Liver (tissue), 7 donors: ENCODE measurements at regions not wholly inside any gene's neighbourhood (a gene's known extent, or its start where the extent isn't known, plus 50 kb on each side); places are given as distances from the start of the nearest gene placed in this dataset.

Source experiments
- DNase-seq: peaks from one replicate; pipeline ENCODE4 v3.0.0-alpha.2; 2017; ENCODE audit warnings: low spot score
- H3K27ac ChIP-seq, 2 donors: one replicate each; pipeline ENCODE4 v1.7.0; 2013; ENCODE audit warnings: inconsistent platforms in 2 of 2, low read length in 2 of 2, control low read depth in 1 of 2, low read depth in 1 of 2, mild to moderate bottlenecking in 1 of 2
- H3K27me3 ChIP-seq, 4 donors: one replicate each; pipeline versions ENCODE4 v1.6.1 to v1.7.0; 2013; ENCODE audit warnings: low read length in 3 of 4, inconsistent platforms in 1 of 4, mild to moderate bottlenecking in 1 of 4, moderate library complexity in 1 of 4; ENCODE audit not compliant: control insufficient read depth in 4 of 4, insufficient read depth in 4 of 4
- H3K36me3 ChIP-seq, 4 donors: one replicate each; pipeline versions ENCODE4 v1.6.1 to v1.7.0; 2013; ENCODE audit warnings: low read length in 3 of 4, mild to moderate bottlenecking in 3 of 4, low read depth in 1 of 4, moderate library complexity in 1 of 4; ENCODE audit not compliant: control insufficient read depth in 4 of 4, insufficient read depth in 3 of 4
- H3K4me1 ChIP-seq, 4 donors: one replicate each; pipeline versions ENCODE4 v1.6.1 to v1.7.0; 2013; ENCODE audit warnings: low read length in 3 of 4, mild to moderate bottlenecking in 3 of 4, moderate library complexity in 1 of 4; ENCODE audit not compliant: control insufficient read depth in 4 of 4, insufficient read depth in 4 of 4
- H3K4me3 ChIP-seq, 3 donors: one replicate each; pipeline versions ENCODE4 v1.6.1 to v1.7.0; 2013; ENCODE audit warnings: low read length in 3 of 3, control low read depth in 1 of 3, low read depth in 1 of 3, mild to moderate bottlenecking in 1 of 3
- H3K9ac ChIP-seq, 2 donors: one replicate each; pipeline ENCODE4 v1.7.0; 2013; ENCODE audit warnings: low read length in 2 of 2, mild to moderate bottlenecking in 2 of 2, moderate library complexity in 2 of 2, control low read depth in 1 of 2, low read depth in 1 of 2
- H3K9me3 ChIP-seq, 4 donors: one replicate each; pipeline versions ENCODE4 v1.6.1 to v1.7.0; 2013; ENCODE audit warnings: low read length in 3 of 4; ENCODE audit not compliant: control insufficient read depth in 4 of 4
- ATF3 ChIP-seq: IDR thresholded peaks from 2 replicates; pipeline ENCODE4 v1.6.1; 2016; ENCODE audit warnings: antibody characterized with exemption
- EGR1 ChIP-seq, 2 donors: IDR thresholded peaks; 2 replicates each; pipeline ENCODE4 v1.6.1; 2016 to 2018; ENCODE audit warnings: antibody characterized with exemption in 2 of 2, low read depth in 2 of 2
- FOXA1 ChIP-seq: IDR thresholded peaks from 2 replicates; pipeline ENCODE4 v1.6.1; 2016; ENCODE audit warnings: antibody characterized with exemption
- FOXA2 ChIP-seq: IDR thresholded peaks from 2 replicates; pipeline ENCODE4 v1.6.1; 2016; ENCODE audit warnings: antibody characterized with exemption
- GABPA ChIP-seq, 2 donors: IDR thresholded peaks in 1 of 2; conservative IDR thresholded peaks in 1 of 2; 2 replicates each; pipeline ENCODE4 v1.6.1; 2016; ENCODE audit warnings: antibody characterized with exemption in 2 of 2, mild to moderate bottlenecking in 1 of 2, moderate library complexity in 1 of 2
- HNF4A ChIP-seq, 2 donors: conservative IDR thresholded peaks; 2 replicates each; pipeline ENCODE4 v1.6.1; 2016; ENCODE audit warnings: antibody characterized with exemption in 2 of 2, mild to moderate bottlenecking in 2 of 2
- HNF4G ChIP-seq: IDR thresholded peaks from 2 replicates; pipeline ENCODE4 v1.6.1; 2016; ENCODE audit warnings: antibody characterized with exemption
- JUND ChIP-seq, 2 donors: IDR thresholded peaks; 2 replicates each; pipeline ENCODE4 v1.6.1; 2016; ENCODE audit warnings: antibody characterized with exemption in 2 of 2
- MAX ChIP-seq: IDR thresholded peaks from 2 replicates; pipeline ENCODE4 v1.6.1; 2016; ENCODE audit warnings: antibody characterized with exemption
- NR2F2 ChIP-seq: IDR thresholded peaks from 2 replicates; pipeline ENCODE4 v1.6.1; 2016; ENCODE audit warnings: antibody characterized with exemption
- RAD21 ChIP-seq, 2 donors: IDR thresholded peaks; 2 replicates each; pipeline ENCODE4 v1.6.1; 2016; ENCODE audit warnings: antibody characterized with exemption in 2 of 2, mild to moderate bottlenecking in 2 of 2
- REST ChIP-seq: IDR thresholded peaks from 2 replicates; pipeline ENCODE4 v1.6.1; 2016; ENCODE audit warnings: antibody characterized with exemption, mild to moderate bottlenecking
- RXRA ChIP-seq, 2 donors: IDR thresholded peaks; 2 replicates each; pipeline ENCODE4 v1.6.1; 2017 to 2018; ENCODE audit warnings: antibody characterized with exemption in 2 of 2, mild to moderate bottlenecking in 1 of 2
- SP1 ChIP-seq: IDR thresholded peaks from 2 replicates; pipeline ENCODE4 v1.6.1; 2018; ENCODE audit warnings: antibody characterized with exemption, mild to moderate bottlenecking
- TAF1 ChIP-seq: conservative IDR thresholded peaks from 2 replicates; pipeline ENCODE4 v1.6.1; 2016; ENCODE audit warnings: antibody characterized with exemption, mild to moderate bottlenecking
- YY1 ChIP-seq: IDR thresholded peaks from 2 replicates; pipeline ENCODE4 v1.6.1; 2016; ENCODE audit warnings: antibody characterized with exemption, mild to moderate bottlenecking
- ZBTB33 ChIP-seq: IDR thresholded peaks from 2 replicates; pipeline ENCODE4 v1.6.1; 2016; ENCODE audit warnings: antibody characterized with exemption
- WGBS: extraction: QIAGEN DNeasy Blood & Tissue Kit; methylation state at CpG from one replicate; pipeline ENCODE4 v1.1.7; 2013; 5-methylcytosine and 5-hydroxymethylcytosine counted together
- donor health status: healthy.
- donor health status: healthy.
- donor health status: healthy.
- donor health status: healthy.

- TF ChIP-seq RXRA (IDR thresholded peaks at IDR 0.05) (no peak), GABPA (IDR thresholded peaks at IDR 0.05 in 1 of 2, conservative IDR thresholded peaks at IDR 0.05 in 1 of 2) (no peak), EGR1 (IDR thresholded peaks at IDR 0.05; ENCODE audit: low read depth in 2 of 2) (no peak), MAX (no peak), HNF4G (no peak)
Measured at GRCh38 chr3:180359061-180359952, 242.7 kb upstream of the TTC14 start (continued).

- Histone ChIP-seq H3K9me3 (no peaks in the 10 kb centered on the region), H3K4me1 (peaks cover 0 to 12% (median 4%) of the 10 kb centered on the region in 4 donors), H3K36me3 (no peaks in the 10 kb centered on the region), H3K4me3 (no peak overlapping the region), H3K27ac (no peak overlapping the region), H3K9ac (no peak overlapping the region), H3K27me3 (no peaks in the 10 kb centered on the region)
- TF ChIP-seq RXRA (IDR thresholded peaks at IDR 0.05): peak in 1 of 2 donors; percentile 24
- TF ChIP-seq HNF4A (conservative IDR thresholded peaks at IDR 0.05): peak in 1 of 2 donors; percentile 39
- no peak for TF ChIP-seq GABPA (IDR thresholded peaks at IDR 0.05 in 1 of 2, conservative IDR thresholded peaks at IDR 0.05 in 1 of 2)
- no peak for DNase-seq
- WGBS: 17% methylated on average over 2 of the region's 2 CpGs
Measured at GRCh38 chr3:180359953-180360279, 242.0 kb upstream of the TTC14 start.

GRCh38 chr3:180362081-180362480, 239.9 kb upstream of the TTC14 start:
- DNase-seq: no peak
- H3K4me3 ChIP-seq: no peak overlapping the region
- H3K36me3 ChIP-seq: no peaks in the 10 kb centered on the region
- H3K27me3 ChIP-seq: no peaks in the 10 kb centered on the region
- H3K27ac ChIP-seq: no peak overlapping the region
- TF ChIP-seq ZBTB33: no peak
- H3K4me1 ChIP-seq: peaks cover 0 to 12% (median 4%) of the 10 kb centered on the region in 4 donors
- peaks cover 0 to 4% (median 0%) of the 10 kb centered on the region in 4 donors for H3K9me3 ChIP-seq
- no peak overlapping the region for H3K9ac ChIP-seq

- H3K4me3 ChIP-seq: no peak overlapping the region
- 59% methylated on average over 3 of the region's 3 CpGs for WGBS
- no peak for TF ChIP-seq SP1
- TF ChIP-seq YY1: no peak
- no peak for TF ChIP-seq ZBTB33
- TF ChIP-seq TAF1: no peak
- TF ChIP-seq RXRA (IDR thresholded peaks at IDR 0.05): no peak
- TF ChIP-seq JUND (IDR thresholded peaks at IDR 0.05): no peak
- no peak for TF ChIP-seq NR2F2
- TF ChIP-seq ATF3: no peak
- TF ChIP-seq HNF4G: no peak
- no peak for TF ChIP-seq FOXA2
- TF ChIP-seq EGR1 (IDR thresholded peaks at IDR 0.05; ENCODE audit: low read depth in 2 of 2): no peak
- TF ChIP-seq REST: no peak
- no peak for TF ChIP-seq HNF4A (conservative IDR thresholded peaks at IDR 0.05)
- no peak for TF ChIP-seq FOXA1
- no peak for TF ChIP-seq MAX
- TF ChIP-seq RAD21 (IDR thresholded peaks at IDR 0.05): no peak
Measured at GRCh38 chr3:180375831-180376230, 226.1 kb upstream of the TTC14 start.

More at GRCh38 chr3:180375831-180376230, 226.1 kb upstream of the TTC14 start:
- Histone ChIP-seq H3K4me1 (no peaks in the 10 kb centered on the region), H3K9ac (no peak overlapping the region), H3K9me3 (no peaks in the 10 kb centered on the region), H3K27ac (no peak overlapping the region), H3K27me3 (no peaks in the 10 kb centered on the region), H3K36me3 (no peaks in the 10 kb centered on the region)
- no peak for DNase-seq
